ENCODE measurements at regions not wholly inside any gene's neighbourhood (a gene's known extent, or its start where the extent isn't known, plus 50 kb on each side); places are given as distances from the start of the nearest gene placed in this dataset.

DNA sequence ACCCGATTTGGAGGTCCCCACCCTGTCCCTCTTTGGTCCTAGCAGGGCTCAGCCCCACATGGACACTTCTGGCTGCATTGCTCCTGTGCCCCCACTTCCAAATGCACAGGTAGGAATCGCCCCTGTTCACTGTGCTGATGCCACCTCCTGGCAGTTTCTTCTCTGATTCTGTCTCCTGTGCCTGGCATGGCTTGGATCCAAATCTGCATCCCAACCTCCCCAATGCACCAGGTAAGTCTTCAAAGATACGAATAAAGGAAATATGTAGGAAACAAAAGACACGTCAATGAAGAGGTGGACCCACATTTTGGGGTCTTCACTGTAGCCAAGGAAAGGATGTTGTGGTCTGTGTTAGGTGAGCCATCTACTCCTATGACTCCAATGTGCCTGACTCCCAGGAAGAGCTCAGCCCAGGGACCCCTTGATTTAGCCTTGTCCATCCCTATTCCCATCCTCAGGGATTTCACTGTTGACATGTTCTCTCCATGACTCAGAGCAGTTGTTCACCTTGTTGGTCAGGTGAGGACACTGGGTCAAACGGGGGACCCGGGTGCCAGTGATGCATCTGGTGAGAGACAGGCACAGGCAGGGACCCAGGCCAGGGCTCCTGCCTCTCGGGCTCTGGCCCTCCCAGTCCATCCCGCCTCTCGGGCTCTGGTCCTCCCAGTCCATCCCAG is 341.8 kb downstream of the CXCL12 start:
- TF ChIP-seq POLR2A (IDR thresholded peaks at IDR 0.05), result no peak
- TF ChIP-seq, protein P1, sequence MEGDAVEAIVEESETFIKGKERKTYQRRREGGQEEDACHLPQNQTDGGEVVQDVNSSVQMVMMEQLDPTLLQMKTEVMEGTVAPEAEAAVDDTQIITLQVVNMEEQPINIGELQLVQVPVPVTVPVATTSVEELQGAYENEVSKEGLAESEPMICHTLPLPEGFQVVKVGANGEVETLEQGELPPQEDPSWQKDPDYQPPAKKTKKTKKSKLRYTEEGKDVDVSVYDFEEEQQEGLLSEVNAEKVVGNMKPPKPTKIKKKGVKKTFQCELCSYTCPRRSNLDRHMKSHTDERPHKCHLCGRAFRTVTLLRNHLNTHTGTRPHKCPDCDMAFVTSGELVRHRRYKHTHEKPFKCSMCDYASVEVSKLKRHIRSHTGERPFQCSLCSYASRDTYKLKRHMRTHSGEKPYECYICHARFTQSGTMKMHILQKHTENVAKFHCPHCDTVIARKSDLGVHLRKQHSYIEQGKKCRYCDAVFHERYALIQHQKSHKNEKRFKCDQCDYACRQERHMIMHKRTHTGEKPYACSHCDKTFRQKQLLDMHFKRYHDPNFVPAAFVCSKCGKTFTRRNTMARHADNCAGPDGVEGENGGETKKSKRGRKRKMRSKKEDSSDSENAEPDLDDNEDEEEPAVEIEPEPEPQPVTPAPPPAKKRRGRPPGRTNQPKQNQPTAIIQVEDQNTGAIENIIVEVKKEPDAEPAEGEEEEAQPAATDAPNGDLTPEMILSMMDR (IDR thresholded peaks at IDR 0.05 in 8 of 11, conservative IDR thresholded peaks at IDR 0.05 in 3 of 11), result no peak
- TF ChIP-seq POLR2AphosphoS5 (IDR thresholded peaks at IDR 0.05), result no peak
